AG04449 (cell line): ENCODE measurements at regions not wholly inside any gene's neighbourhood (a gene's known extent, or its start where the extent isn't known, plus 50 kb on each side); places are given as distances from the start of the nearest gene placed in this dataset.

Source experiments
- CTCF ChIA-PET: fragments of 350-600 bp; formaldehyde crosslinking; extraction: SDS; loops from one replicate; lab custom pipeline; 2021; ENCODE audit warnings: antibody characterized with exemption; lab: Yijun Ruan, JAX
- POLR2A ChIA-PET: fragments of 400-600, 350-600 bp; formaldehyde crosslinking; extraction: SDS; loops from one replicate; lab custom pipeline; 2020; ENCODE audit warnings: antibody characterized with exemption, inconsistent platforms; lab: Yijun Ruan, JAX
- DNase-seq: peaks from one replicate; pipeline ENCODE4 v3.0.0-alpha.2; 2010; ENCODE audit warnings: low read depth, low spot score
- H3K4me3 ChIP-seq: 2 replicates; pipeline ENCODE4 v1.5.1; 2011; ENCODE audit warnings: low read depth, mild to moderate bottlenecking, control low read depth, low read length
- CTCF ChIP-seq: IDR thresholded peaks from one replicate; pipeline ENCODE4 v1.5.1; 2011; ENCODE audit warnings: mild to moderate bottlenecking, moderate library complexity, low read length, control low read depth, inconsistent platforms; ENCODE audit not compliant: insufficient read depth; ENCODE audit errors: missing control alignments

- CTCF ChIA-PET, result no interaction called here
- no peak for DNase-seq
- no peak overlapping the region for H3K4me3 ChIP-seq
- no peak for TF ChIP-seq CTCF
- POLR2A ChIA-PET, result no interaction called here
These were observed 600.3 kb downstream of the GBE1 start for GRCh38 chr3:81161100-81161499.

- POLR2A ChIA-PET, result no interaction called here
- DNase-seq, result no peak
- CTCF ChIA-PET, result no interaction called here
- no peak for TF ChIP-seq CTCF
- no peak overlapping the region for H3K4me3 ChIP-seq
These were observed 606.8 kb downstream of the GBE1 start for GRCh38 chr3:81154611-81155143.

DNA sequence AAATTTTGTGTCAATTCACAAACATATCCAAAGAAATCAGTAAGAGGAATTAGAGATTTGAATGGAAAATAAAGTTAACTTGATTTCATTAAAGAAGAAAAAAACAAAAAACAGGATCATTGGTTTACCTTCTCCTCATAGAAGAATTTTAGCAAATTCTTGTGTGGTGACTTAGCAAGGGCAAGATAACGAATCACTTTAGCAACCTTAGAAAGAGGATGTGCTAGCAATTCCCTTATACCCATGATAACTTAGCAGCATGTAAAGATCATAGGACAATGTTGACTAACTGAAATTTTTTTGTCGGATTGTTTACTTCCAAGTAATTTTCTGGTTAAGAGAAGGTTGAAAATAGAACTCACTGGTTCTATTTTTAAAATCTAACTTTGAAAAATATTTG, 609.3 kb downstream of the GBE1 start:
- no peak for TF ChIP-seq CTCF
- ChIA-PET POLR2A (no interaction called here), CTCF (no interaction called here)
- DNase-seq, result no peak
- H3K4me3 ChIP-seq, result no peak overlapping the region

DNA sequence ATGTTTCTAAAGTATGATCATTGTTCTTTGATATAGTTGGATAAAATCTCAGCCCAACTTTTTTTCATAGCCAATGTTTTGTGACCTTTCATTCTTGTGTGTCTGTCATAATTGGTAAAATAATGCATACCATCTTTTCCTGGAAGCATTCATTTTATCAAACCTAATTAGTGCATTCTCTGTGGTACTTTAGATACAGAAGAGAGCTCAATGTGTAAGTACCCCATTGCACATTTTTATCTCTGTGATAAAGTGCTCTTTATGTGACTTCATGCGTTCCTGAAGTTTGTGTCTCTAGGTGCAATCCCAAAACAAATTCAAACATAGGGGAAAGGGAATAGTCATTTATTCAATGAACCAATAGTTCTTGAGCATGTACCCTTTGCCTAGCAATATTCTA, 628.5 kb downstream of the GBE1 start:
- ChIA-PET CTCF (no interaction called here), POLR2A (no interaction called here)
- no peak overlapping the region for H3K4me3 ChIP-seq
- TF ChIP-seq CTCF, result no peak
- DNase-seq, result no peak

GRCh38 chr3:81105789-81106488, 655.5 kb downstream of the GBE1 start:
- ChIA-PET CTCF (no interaction called here), POLR2A (no interaction called here)
- DNase-seq, result no peak
- H3K4me3 ChIP-seq, result no peak overlapping the region
- no peak for TF ChIP-seq CTCF

DNA sequence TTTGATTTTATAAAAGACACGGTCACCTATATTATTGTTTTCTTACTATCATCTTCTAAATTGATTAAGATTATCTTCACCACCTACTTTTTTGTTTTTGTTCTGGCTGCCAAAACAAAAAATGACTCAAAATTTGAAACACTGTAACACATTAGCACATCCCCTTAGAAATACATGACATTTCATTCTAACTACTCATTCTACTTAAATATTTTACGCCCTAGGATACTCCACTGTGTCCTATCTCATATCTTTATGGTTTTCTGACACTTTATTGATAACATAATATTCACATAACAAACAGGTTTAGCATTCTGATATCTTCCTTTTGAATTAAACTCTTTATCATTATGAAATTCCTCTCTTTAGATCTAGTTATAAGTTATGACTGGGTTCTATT, 656.2 kb downstream of the GBE1 start:
- no peak for DNase-seq
- no peak for TF ChIP-seq CTCF
- ChIA-PET CTCF (no interaction called here), POLR2A (no interaction called here)
- H3K4me3 ChIP-seq, result no peak overlapping the region
